Stimulated activated effector memory CD8-positive, alpha-beta T cell treated with anti-CD3 and anti-CD28 coated beads, Interleukin-12 subunit alpha, Interleukin-12 subunit beta, amount 100 ng/mL, for 72 hours (primary cell): ENCODE measurements at regions not wholly inside any gene's neighbourhood (a gene's known extent, or its start where the extent isn't known, plus 50 kb on each side); places are given as distances from the start of the nearest gene placed in this dataset.
"Not testable (repeated sequence)": the region's sequence is repeated elsewhere in the genome, so short reads cannot be mapped to it uniquely, and the experiment has no call there.

ENCODE experiments used
- ATAC-seq: fragments of 150-1000 bp; cut with Tn5 transposase; 2 replicates; pipeline ENCODE4 v1.10.0; 2021
- DNase-seq, 2 donors: peaks; one replicate each; pipeline ENCODE4 v3.0.0; 2021 to 2022; ENCODE audit warnings: low spot score in 2 of 2
- H3K27ac Mint-ChIP-seq: one replicate; pipeline ENCODE4 v1.8.0; 2022; ENCODE audit warnings: mild to moderate bottlenecking, mixed read lengths
- H3K36me3 Mint-ChIP-seq: one replicate; pipeline ENCODE4 v1.8.0; 2022; ENCODE audit warnings: mild to moderate bottlenecking, mixed read lengths
- H3K4me1 Mint-ChIP-seq: one replicate; pipeline ENCODE4 v1.8.0; 2022; ENCODE audit warnings: mixed read lengths
- H3K4me3 Mint-ChIP-seq: one replicate; pipeline ENCODE4 v1.8.0; 2022; ENCODE audit warnings: mild to moderate bottlenecking, mixed read lengths
- H3K9me3 Mint-ChIP-seq: one replicate; pipeline ENCODE4 v1.8.0; 2022; ENCODE audit warnings: mixed read lengths

DNA sequence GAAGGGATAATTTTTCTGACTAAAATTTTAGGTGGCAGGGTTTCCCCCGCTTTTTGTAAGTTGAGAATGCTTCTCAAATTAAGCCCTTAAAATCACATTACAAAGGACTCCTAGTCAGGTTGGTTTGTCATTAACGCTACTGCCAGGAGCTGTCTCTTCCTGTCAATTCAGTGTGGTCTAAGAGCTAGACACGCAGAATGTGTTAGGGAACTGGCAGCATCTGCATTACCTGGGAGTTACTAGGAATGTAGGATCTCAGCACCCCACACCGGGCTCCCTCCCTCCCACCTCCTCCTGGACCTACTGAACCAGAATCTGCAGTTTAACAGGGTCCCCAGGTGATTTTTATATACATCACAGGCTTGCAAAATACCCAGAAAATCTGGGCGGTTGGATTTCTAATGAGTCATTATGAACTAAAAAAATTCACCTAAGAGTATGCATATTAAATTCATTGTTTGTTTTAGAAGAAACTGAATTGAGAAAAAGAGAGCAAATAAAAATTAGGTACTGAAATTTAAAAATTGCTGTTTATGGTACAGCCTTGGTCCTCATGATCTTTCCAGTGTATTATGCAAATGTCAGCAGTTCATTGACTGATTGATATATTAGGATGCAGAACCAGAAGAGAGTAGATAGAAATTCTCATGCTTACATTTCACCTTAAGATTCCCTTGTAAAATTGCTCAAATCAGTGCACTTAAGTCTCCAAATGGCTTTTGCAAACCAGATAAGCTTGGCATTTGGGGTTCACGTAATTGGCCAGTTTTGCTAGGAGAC, 130.9 kb upstream of the ITGA6 start:
- H3K4me3 Mint-ChIP-seq: no peak overlapping the region
- no peaks in the 10 kb centered on the region for H3K9me3 Mint-ChIP-seq
- no peak for ATAC-seq
- DNase-seq: no peak
- H3K4me1 Mint-ChIP-seq: no peaks in the 10 kb centered on the region
- no peaks in the 10 kb centered on the region for H3K36me3 Mint-ChIP-seq
- no peak overlapping the region for H3K27ac Mint-ChIP-seq

DNA sequence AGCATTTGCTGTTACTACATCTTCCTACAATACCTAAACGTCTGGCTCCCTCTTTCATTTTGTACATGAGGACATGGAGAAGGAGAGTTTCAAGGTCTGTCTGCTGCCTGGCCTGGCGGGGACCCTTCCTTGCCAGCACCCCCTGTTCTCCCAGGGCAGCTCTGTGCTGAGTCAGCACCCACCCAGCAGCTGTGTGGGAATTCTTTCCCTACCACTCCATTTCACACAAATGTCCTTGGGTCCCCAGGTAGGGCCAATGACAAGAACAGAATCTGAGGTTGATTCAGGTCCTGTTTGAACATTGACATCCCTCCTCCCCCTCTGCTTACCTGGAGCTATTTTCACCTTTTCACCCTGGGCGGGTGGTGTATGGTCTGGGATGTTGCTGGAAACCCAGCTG, 129.9 kb upstream of the ITGA6 start:
- H3K27ac Mint-ChIP-seq: no peak overlapping the region
- H3K36me3 Mint-ChIP-seq: no peaks in the 10 kb centered on the region
- H3K4me1 Mint-ChIP-seq: no peaks in the 10 kb centered on the region
- H3K4me3 Mint-ChIP-seq: no peak overlapping the region
- no peak for ATAC-seq
- DNase-seq: no peak
- H3K9me3 Mint-ChIP-seq: no peaks in the 10 kb centered on the region

DNA sequence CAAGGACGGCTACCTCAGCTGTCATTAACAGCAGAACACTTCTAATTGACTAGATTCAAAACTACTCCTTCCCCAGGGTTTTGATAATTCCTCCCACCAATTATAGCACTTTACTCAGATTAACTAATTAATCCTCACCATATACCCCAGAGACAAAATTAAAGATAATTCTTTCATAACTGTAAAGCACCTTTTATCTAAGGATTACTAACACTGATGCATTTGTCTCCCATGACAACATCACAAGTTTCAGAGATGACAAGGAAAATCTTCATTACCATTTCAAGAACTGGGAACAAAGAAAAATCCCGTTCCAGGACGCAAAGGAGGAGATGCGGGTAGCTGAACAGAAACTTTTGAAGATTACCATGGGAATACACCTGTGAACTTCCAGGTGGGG, 129.4 kb upstream of the ITGA6 start:
- ATAC-seq (no peak), DNase-seq (no peak)
- no peak overlapping the region for H3K27ac Mint-ChIP-seq
- no peak overlapping the region for H3K4me3 Mint-ChIP-seq
- H3K9me3 Mint-ChIP-seq: no peaks in the 10 kb centered on the region
- H3K4me1 Mint-ChIP-seq: no peaks in the 10 kb centered on the region
- no peaks in the 10 kb centered on the region for H3K36me3 Mint-ChIP-seq

DNA sequence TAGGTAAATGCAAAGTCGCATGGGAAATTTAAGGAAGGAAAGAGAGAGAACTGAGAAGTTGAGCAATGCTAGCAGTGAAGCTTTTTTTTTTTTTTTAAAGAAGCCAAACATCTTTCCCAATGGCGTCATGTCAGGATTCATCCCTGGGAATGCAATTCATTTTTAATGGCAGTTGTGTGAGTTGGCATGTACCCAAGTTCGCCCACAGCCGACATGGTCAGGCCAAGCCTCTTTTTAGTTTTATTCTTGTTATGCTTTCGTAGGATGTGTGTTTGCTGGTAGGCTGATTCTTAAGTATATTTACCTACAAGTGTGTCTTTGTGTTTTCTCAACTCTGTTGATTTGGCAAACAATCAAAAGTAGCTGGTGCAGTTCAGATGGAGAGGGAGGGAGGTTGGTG, 127.6 kb upstream of the ITGA6 start:
- DNase-seq: no peak
- Mint-ChIP-seq H3K4me3 (no peak overlapping the region), H3K27ac (no peak overlapping the region), H3K36me3 (peaks cover 6% of the 10 kb centered on the region), H3K9me3 (no peaks in the 10 kb centered on the region), H3K4me1 (no peaks in the 10 kb centered on the region)
- ATAC-seq: no peak

DNA sequence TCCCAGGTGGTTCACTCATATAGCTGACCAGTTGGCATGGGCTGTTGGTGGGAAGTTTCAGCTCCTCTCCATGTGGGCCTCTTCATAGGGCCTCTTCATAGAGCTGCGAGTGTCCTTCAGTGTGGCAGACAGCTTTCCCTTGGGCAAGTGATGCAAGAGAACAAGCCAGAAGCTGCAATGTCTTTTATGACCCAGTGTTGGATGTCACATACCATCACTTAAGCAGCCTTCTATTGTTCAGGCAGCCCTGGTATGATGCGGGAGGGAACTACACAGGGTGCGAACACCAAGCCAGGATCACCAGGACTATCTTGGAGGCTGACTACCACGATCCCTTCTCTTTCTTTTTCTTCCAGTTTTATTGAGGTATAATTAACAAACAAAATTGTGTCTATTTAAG, 126.5 kb upstream of the ITGA6 start:
- H3K4me3 Mint-ChIP-seq: no peak overlapping the region
- H3K36me3 Mint-ChIP-seq: peaks cover 6% of the 10 kb centered on the region
- H3K9me3 Mint-ChIP-seq: no peaks in the 10 kb centered on the region
- DNase-seq: no peak
- no peak for ATAC-seq
- H3K4me1 Mint-ChIP-seq: no peaks in the 10 kb centered on the region
- no peak overlapping the region for H3K27ac Mint-ChIP-seq

DNA sequence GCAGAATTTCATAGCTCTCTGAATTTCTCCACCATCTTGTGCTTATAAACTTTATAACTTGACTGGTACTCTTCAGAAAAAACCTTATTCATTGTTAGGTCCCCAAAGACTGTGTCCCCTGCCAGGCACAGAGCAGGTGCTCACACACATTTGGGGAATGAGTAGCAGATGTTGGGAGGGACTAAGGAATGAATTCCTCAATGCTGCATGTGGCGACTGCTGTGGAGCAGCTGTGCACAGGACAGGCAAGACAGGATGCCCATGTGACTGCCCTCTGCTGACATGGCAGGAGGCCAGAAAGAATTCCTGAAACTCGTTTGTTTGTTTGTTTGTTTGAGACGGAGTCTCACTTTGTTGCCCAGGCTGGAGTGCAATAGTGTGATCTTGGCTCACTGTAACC, 122.3 kb upstream of the ITGA6 start:
- no peaks in the 10 kb centered on the region for H3K4me1 Mint-ChIP-seq

DNA sequence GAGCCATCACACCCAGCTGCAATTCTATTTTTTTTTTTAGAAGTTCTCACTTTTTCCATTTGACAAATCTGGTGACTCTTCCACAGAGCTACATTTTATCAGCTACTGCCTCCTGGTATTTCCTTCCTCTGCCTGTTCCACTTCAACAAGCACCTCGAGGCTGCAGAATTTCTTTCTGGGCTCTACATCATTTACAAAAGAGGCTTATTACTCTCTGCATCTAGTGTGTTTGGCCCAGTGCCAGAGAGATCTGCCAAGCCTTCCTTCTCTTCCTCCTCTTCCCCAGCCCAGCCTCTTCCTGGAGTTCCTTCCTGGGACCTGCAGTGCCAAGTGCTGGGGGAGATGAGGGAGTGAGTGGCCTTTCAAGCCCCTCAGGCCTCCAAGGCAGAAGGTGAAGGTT, 119.6 kb upstream of the ITGA6 start:
- no peaks in the 10 kb centered on the region for H3K9me3 Mint-ChIP-seq
- H3K4me1 Mint-ChIP-seq: no peaks in the 10 kb centered on the region
- peaks cover 6% of the 10 kb centered on the region for H3K36me3 Mint-ChIP-seq
- H3K27ac Mint-ChIP-seq: no peak overlapping the region
- H3K4me3 Mint-ChIP-seq: no peak overlapping the region
- no peak for DNase-seq
- ATAC-seq: no peak

More for the DNA sequence above, 122.3 kb upstream of the ITGA6 start:
- ATAC-seq (no peak), DNase-seq (no peak)
- H3K9me3 Mint-ChIP-seq: no peaks in the 10 kb centered on the region
- H3K27ac Mint-ChIP-seq: no peak overlapping the region
- no peak overlapping the region for H3K4me3 Mint-ChIP-seq
- H3K36me3 Mint-ChIP-seq: peaks cover 6% of the 10 kb centered on the region

DNA sequence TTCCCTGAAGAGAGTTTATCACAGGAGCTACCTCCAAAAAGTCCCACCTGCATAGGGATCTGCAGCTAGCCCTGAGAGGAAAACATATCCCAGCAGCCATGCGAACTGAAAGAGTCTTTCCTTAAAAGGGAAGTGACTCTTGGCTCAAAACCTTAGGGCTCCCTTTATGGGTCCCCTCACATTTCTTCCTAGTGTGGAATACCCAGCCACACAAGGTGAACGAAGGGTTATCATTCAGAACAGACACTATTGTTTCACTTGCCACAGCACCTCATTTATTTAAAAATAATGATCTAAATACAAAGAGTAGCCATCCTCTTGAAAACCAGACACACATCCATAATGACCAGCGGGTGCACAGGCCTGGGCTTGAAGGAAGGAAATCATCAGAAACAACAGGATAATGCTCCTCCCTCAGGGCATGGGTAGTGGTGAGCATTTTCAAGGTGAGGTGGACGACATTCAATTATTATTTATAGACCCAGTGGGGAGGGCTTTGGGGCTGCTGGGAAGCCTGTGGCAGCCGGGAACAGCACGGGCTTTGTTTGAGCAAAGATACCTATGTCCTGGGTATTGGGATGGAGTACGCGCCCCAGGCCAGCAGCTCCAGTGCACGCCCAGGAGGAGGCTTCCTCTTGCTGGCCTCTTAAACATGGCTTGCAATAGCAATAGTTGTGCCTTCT, 119.0 kb upstream of the ITGA6 start:
- H3K27ac Mint-ChIP-seq: no peak overlapping the region
- no peak overlapping the region for H3K4me3 Mint-ChIP-seq
- no peaks in the 10 kb centered on the region for H3K9me3 Mint-ChIP-seq
- ATAC-seq (no peak), DNase-seq (no peak)
- H3K4me1 Mint-ChIP-seq: no peaks in the 10 kb centered on the region
- H3K36me3 Mint-ChIP-seq: peaks cover 6% of the 10 kb centered on the region

DNA sequence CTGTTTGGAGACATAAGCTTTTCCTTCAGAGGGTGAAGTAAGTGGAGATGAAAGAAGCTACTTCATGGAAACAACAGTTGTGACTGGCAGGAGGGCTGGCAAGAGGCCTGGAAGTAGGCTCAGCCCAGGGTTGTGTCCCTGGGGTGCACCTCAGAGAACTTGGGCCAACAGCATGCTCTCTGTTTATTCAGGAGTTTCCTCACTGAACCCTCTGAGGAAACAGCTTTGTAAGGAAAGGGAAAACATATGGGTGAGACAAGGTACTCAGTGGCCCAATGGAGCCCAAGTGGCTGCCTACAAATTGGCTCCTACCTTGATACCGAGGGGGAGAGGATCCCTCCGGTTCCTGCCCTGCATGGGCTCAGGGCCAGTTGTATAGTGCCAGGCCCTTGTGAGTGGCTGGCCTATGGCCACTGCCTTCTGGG, 115.5 kb upstream of the ITGA6 start:
- Mint-ChIP-seq H3K36me3 (no peaks in the 10 kb centered on the region), H3K27ac (no peak overlapping the region), H3K9me3 (no peaks in the 10 kb centered on the region), H3K4me1 (no peaks in the 10 kb centered on the region), H3K4me3 (no peak overlapping the region)
- ATAC-seq (no peak), DNase-seq (no peak)

DNA sequence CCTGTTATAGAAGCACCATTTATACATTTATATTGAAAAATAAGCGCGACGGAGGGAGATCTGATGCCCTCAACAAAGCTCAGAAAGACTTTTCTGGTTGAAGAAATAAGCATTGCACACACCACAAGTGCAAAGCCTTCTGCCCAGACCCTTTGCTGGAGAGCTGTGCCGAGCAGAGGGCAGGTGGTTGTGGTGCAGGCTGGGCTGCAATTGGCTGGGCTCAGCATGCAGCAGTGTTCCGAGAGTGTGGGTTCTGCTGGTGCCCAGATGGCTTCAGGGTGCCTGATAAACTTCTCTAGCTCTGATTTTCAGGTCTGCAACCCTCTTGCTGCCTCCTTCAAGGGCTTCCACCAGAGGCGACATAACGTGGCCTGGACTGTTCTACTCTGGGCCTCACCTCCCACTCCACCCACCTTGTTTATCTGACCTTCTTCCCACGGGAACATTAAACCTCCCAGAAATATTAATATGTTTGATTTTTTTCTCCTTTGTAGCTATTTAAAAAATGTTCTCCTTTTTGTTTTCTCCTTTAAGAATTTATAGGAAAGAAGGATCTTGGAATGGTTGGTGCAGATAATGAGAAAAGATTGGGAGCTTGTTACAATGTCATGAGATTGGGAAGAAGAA, 113.6 kb upstream of the ITGA6 start:
- no peak for ATAC-seq
- DNase-seq: no peak
- Mint-ChIP-seq H3K9me3 (no peaks in the 10 kb centered on the region), H3K4me1 (no peaks in the 10 kb centered on the region), H3K4me3 (no peak overlapping the region), H3K36me3 (no peaks in the 10 kb centered on the region), H3K27ac (no peak overlapping the region)

DNA sequence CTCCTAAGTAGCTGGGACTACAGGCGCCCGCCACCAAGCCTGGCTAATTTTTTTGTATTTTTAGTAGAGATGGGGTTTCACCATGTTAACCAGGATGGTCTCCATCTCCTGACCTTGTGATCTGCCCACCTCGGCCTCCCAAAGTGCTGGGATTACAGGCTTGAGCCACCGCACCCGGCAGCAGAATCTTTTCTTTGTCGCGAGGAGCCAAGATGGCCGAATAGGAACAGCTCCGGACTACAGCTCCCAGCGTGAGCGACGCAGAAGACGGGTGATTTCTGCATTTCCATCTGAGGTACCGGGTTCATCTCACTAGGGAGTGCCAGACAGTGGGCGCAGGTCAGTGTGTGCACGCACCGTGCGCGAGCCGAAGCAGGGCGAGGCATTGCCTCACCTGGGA, 112.3 kb upstream of the ITGA6 start:
- DNase-seq, H3K9me3 Mint-ChIP-seq, H3K27ac Mint-ChIP-seq, H3K4me1 Mint-ChIP-seq, H3K4me3 Mint-ChIP-seq, ATAC-seq, H3K36me3 Mint-ChIP-seq: not testable (repeated sequence)

DNA sequence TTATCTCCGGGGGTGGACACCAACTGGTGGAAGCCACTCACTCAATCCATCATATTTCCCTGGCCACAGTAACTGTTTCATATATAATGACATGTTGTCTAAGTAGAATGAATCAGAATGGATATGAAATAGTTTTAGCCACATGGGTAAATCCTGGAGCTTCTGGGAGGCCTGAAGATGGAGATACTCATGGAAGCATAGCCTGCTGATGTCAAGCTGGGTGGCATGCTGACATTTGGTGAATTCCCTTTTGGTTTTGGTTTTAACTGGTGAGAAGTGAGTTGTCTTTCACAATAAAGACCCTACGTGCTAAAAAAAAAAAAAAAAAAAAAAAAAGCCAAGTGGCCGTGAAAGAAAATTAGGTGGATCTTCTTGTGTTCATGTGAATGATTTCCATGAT, 105.3 kb upstream of the ITGA6 start:
- Mint-ChIP-seq H3K27ac (no peak overlapping the region), H3K36me3 (no peaks in the 10 kb centered on the region)

DNA sequence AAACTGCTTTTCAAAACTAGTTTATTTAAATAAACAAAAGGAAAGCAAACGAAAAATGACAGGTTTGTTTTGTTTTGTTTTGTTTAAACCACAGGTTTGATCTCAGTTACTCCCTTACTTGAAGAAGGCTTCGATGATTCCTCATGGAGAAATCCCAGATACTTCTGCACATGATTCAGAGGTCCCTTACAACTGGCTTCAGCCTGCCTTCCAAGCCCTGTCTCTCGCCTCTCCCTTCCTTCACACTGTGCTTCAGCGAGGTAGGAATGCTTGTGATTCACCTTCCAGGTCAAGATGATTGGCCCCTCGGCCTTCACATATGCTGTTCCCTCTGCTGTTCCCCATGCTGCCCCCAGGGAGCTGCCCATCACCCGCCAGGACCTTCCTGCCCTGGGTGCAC, 104.1 kb upstream of the ITGA6 start:
- no peak for DNase-seq
- Mint-ChIP-seq H3K4me1 (no peaks in the 10 kb centered on the region), H3K36me3 (no peaks in the 10 kb centered on the region), H3K27ac (no peak overlapping the region), H3K9me3 (peaks cover 3% of the 10 kb centered on the region), H3K4me3 (no peak overlapping the region)
- no peak for ATAC-seq

More for the DNA sequence above, 105.3 kb upstream of the ITGA6 start:
- Mint-ChIP-seq H3K4me3 (no peak overlapping the region), H3K4me1 (no peaks in the 10 kb centered on the region), H3K9me3 (peaks cover 3% of the 10 kb centered on the region)
- ATAC-seq (no peak), DNase-seq (no peak)

DNA sequence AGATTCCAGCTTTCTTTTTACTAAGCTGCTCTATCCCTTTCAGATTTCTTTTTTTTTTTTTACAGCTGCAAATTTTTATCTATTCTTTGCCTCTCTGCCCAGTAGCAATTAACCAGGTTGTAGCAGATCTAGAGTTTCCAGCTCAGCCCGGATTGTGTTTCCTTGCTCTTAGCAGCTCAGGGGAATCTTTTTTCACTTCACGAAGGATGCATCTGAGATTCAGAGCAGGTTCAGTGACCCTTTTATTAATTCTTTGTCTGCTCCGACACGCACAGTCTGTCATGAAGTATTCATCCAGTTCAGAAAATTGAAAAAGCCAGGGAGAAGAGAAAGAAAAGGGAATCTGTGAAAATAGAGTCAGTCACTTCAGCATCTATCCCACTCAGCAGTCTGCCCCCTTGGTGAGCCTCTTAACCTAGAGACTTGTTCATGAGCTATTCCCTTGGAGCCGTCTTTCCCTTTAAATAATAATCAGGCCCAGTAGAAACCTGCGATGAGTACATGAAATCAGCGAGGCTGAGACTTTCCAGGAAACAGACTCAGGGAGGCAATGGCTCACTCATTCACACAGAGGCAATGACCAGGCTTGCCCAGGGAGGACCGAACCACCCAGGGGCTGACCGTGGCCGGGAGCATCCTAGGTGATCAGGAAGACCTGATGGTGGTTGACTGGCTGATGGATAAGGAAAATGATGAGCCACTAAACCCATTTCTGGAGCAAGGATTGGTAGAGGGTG, 103.4 kb upstream of the ITGA6 start:
- DNase-seq (no peak), ATAC-seq (no peak)
- Mint-ChIP-seq H3K27ac (no peak overlapping the region), H3K36me3 (no peaks in the 10 kb centered on the region), H3K9me3 (peaks cover 3% of the 10 kb centered on the region), H3K4me3 (no peak overlapping the region), H3K4me1 (no peaks in the 10 kb centered on the region)

DNA sequence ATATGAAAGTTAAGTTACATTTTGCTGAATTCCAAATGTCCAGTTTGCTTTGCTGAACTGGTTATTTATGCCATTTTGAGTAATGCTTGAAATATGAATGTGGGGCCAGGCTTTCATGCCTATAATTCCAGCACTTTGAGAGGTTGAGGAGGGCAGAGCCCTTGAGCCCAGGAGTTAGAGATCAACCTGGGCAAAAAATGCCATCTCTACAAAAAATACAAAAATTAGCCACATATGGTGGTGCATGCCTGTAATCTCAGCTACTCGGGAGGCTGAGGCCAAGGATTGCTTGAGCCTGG, 101.2 kb upstream of the ITGA6 start:
- no peak overlapping the region for H3K27ac Mint-ChIP-seq
- no peak overlapping the region for H3K4me3 Mint-ChIP-seq
- H3K4me1 Mint-ChIP-seq: no peaks in the 10 kb centered on the region

More for the DNA sequence above, 101.2 kb upstream of the ITGA6 start:
- Mint-ChIP-seq H3K9me3 (peaks cover 3% of the 10 kb centered on the region), H3K36me3 (no peaks in the 10 kb centered on the region)
- DNase-seq (no peak), ATAC-seq (no peak)
